Transverse colon (tissue), 4 donors: ENCODE measurements at regions not wholly inside any gene's neighbourhood (a gene's known extent, or its start where the extent isn't known, plus 50 kb on each side); places are given as distances from the start of the nearest gene placed in this dataset.

ENCODE experiments used
- CTCF ChIP-seq, 5 experiments: fragments of 200-600 bp in 3 of 5; fragments of 450-650 bp in 2 of 5; sonication (generic) in 3 of 5; IDR thresholded peaks; 1 replicate in 2 of 5; 2 replicates in 3 of 5; pipeline ENCODE4 v1.5.1; 2016 to 2017; ENCODE audit warnings: antibody characterized with exemption in 5 of 5, inconsistent platforms in 3 of 5, mild to moderate bottlenecking in 2 of 5, moderate library complexity in 1 of 5
- EP300 ChIP-seq: sonication (generic); formaldehyde crosslinking; IDR thresholded peaks from one replicate; pipeline ENCODE4 v1.6.1; 2017; ENCODE audit warnings: antibody characterized with exemption, low read depth
- POLR2A ChIP-seq: fragments of 450-650 bp; IDR thresholded peaks from one replicate; pipeline ENCODE4 v1.6.1; 2016; ENCODE audit warnings: antibody characterized with exemption, mild to moderate bottlenecking, moderate library complexity
- POLR2AphosphoS5 ChIP-seq, 3 donors: sonication (generic); formaldehyde crosslinking; IDR thresholded peaks; one replicate each; pipeline ENCODE4 v1.6.1; 2016; ENCODE audit warnings: antibody characterized with exemption in 3 of 3

- TF ChIP-seq POLR2A = no peak
- TF ChIP-seq CTCF (IDR thresholded peaks at IDR 0.05) = no peak
- no peak for TF ChIP-seq POLR2AphosphoS5 (IDR thresholded peaks at IDR 0.05)
- TF ChIP-seq EP300 = no peak
Observed at GRCh38 chr11:10930224-10930971, 72.5 kb upstream of the ZBED5 start.
